DMS114 treated with DMSO at 0.1 percent for 48 hours (cell line): ENCODE measurements at regions not wholly inside any gene's neighbourhood (a gene's known extent, or its start where the extent isn't known, plus 50 kb on each side); places are given as distances from the start of the nearest gene placed in this dataset.
"Not testable (repeated sequence)": the region's sequence is repeated elsewhere in the genome, so short reads cannot be mapped to it uniquely, and the experiment has no call there.

Source experiments
- DNase-seq: peaks from one replicate; lab custom pipeline; 2025; ENCODE audit not compliant: unreplicated experiment; lab: John Stamatoyannopoulos, UW

GRCh38 chr6:139990856-139991465 is 616.5 kb upstream of the CITED2 start:
- DNase-seq: no peak

- DNase-seq: no peak
Observed at GRCh38 chr6:139990026-139990686, 615.7 kb upstream of the CITED2 start.

- DNase-seq: no peak
Observed at GRCh38 chr6:139988685-139989084, 614.2 kb upstream of the CITED2 start.

GRCh38 chr6:139987091-139987490 is 612.6 kb upstream of the CITED2 start:
- no peak for DNase-seq

GRCh38 chr6:139985236-139985815 is 610.9 kb upstream of the CITED2 start:
- DNase-seq: no peak

GRCh38 chr6:139984317-139984716 is 609.9 kb upstream of the CITED2 start:
- DNase-seq: peak; percentile 71

- peak; percentile 84 for DNase-seq
Observed at GRCh38 chr6:139983555-139984276, 609.3 kb upstream of the CITED2 start.

GRCh38 chr6:139982652-139983295 is 608.3 kb upstream of the CITED2 start:
- DNase-seq: peak; percentile 90

- peak; percentile 78 for DNase-seq
Observed at GRCh38 chr6:139982195-139982594, 607.7 kb upstream of the CITED2 start.

- peak; percentile 85 for DNase-seq
Observed at GRCh38 chr6:139981768-139982181, 607.3 kb upstream of the CITED2 start.

- peak; percentile 74 for DNase-seq
Observed at GRCh38 chr6:139981066-139981624, 606.7 kb upstream of the CITED2 start.

GRCh38 chr6:139980631-139981030 is 606.2 kb upstream of the CITED2 start:
- not testable (repeated sequence) for DNase-seq

GRCh38 chr6:139979021-139979725 is 604.7 kb upstream of the CITED2 start:
- peak; percentile 96 for DNase-seq

- peak; percentile 81 for DNase-seq
Observed at GRCh38 chr6:139977887-139978332, 603.5 kb upstream of the CITED2 start.

- peak; percentile 94 for DNase-seq
Observed at GRCh38 chr6:139973669-139974344, 599.4 kb upstream of the CITED2 start.

- DNase-seq: no peak
Observed at GRCh38 chr6:139972116-139972515, 597.7 kb upstream of the CITED2 start.

- no peak for DNase-seq
Observed at GRCh38 chr6:139970591-139970991, 596.1 kb upstream of the CITED2 start.

- no peak for DNase-seq
Observed at GRCh38 chr6:139967497-139967896, 593.0 kb upstream of the CITED2 start.

- DNase-seq: peak; percentile 72
Observed at GRCh38 chr6:139965393-139965792, 590.9 kb upstream of the CITED2 start.

GRCh38 chr6:139964737-139965136 is 590.3 kb upstream of the CITED2 start:
- DNase-seq: no peak
